Neural progenitor cell (in vitro differentiated cells): ENCODE measurements at regions not wholly inside any gene's neighbourhood (a gene's known extent, or its start where the extent isn't known, plus 50 kb on each side); places are given as distances from the start of the nearest gene placed in this dataset.

Experiments used
- DNase-seq: peaks from one replicate; pipeline ENCODE4 v3.0.0-alpha.2; 2016; ENCODE audit warnings: low spot score
- H2AFZ ChIP-seq: fragments of 200-600 bp; sonication (generic); replicated peaks from 2 replicates; pipeline ENCODE4 v1.6.1; 2016; ENCODE audit warnings: antibody characterized with exemption
- H3F3A ChIP-seq: fragments of 200-600 bp; sonication (generic); 2 replicates; pipeline ENCODE4 v1.6.1; 2016; ENCODE audit warnings: antibody characterized with exemption, low read depth
- H3K27ac ChIP-seq: fragments of 200-600 bp; sonication (generic); 2 replicates; pipeline ENCODE4 v1.5.1; 2016; ENCODE audit warnings: mild to moderate bottlenecking
- H3K27me3 ChIP-seq: fragments of 200-600 bp; sonication (generic); 2 replicates; pipeline ENCODE4 v1.6.1; 2016; ENCODE audit warnings: mild to moderate bottlenecking, moderate library complexity
- H3K36me3 ChIP-seq: fragments of 200-600 bp; sonication (generic); 2 replicates; pipeline ENCODE4 v1.5.1; 2016
- H3K4me1 ChIP-seq: fragments of 200-600 bp; sonication (generic); 2 replicates; pipeline ENCODE4 v1.6.1; 2016; ENCODE audit warnings: mixed run types
- H3K4me2 ChIP-seq: fragments of 200-600 bp; sonication (generic); 2 replicates; pipeline ENCODE4 v1.6.1; 2016
- H3K4me3 ChIP-seq: fragments of 200-600 bp; sonication (generic); 2 replicates; pipeline ENCODE4 v1.5.1; 2016
- H3K79me2 ChIP-seq: fragments of 200-600 bp; sonication (generic); 2 replicates; pipeline ENCODE4 v1.6.1; 2016; ENCODE audit warnings: low read depth
- H3K9ac ChIP-seq: fragments of 200-600 bp; sonication (generic); 2 replicates; pipeline ENCODE4 v1.6.1; 2016
- H3K9me3 ChIP-seq: fragments of 200-600 bp; sonication (generic); 2 replicates; pipeline ENCODE4 v1.5.1; 2016; ENCODE audit warnings: low read depth
- H4K20me1 ChIP-seq: fragments of 200-600 bp; sonication (generic); 2 replicates; pipeline ENCODE4 v1.6.1; 2016; ENCODE audit warnings: low read depth
- H3K27ac Mint-ChIP-seq: 3 replicates; pipeline ENCODE4 v1.8.0; 2021; ENCODE audit warnings: mixed read lengths
- H3K27me3 Mint-ChIP-seq: 2 replicates; pipeline ENCODE4 v1.8.0; 2022; ENCODE audit warnings: low read depth, mild to moderate bottlenecking, inconsistent platforms, moderate library complexity, mixed read lengths; ENCODE audit not compliant: insufficient read depth
- H3K36me3 Mint-ChIP-seq: 3 replicates; pipeline ENCODE4 v1.8.0; 2021; ENCODE audit warnings: mixed read lengths
- H3K4me1 Mint-ChIP-seq: 3 replicates; pipeline ENCODE4 v1.8.0; 2021; ENCODE audit warnings: mixed read lengths
- H3K4me3 Mint-ChIP-seq: 3 replicates; pipeline ENCODE4 v1.8.0; 2021; ENCODE audit warnings: mild to moderate bottlenecking, moderate library complexity, mixed read lengths
- H3K9me3 Mint-ChIP-seq: 3 replicates; pipeline ENCODE4 v1.8.0; 2020; ENCODE audit warnings: mixed read lengths
- EZH2 ChIP-seq: fragments of 200-600 bp; sonication (generic); IDR thresholded peaks from 2 replicates; pipeline ENCODE4 v1.6.1; 2017; ENCODE audit warnings: antibody characterized with exemption, mild to moderate bottlenecking, moderate library complexity
- EZH2phosphoT487 ChIP-seq: fragments of 200-600 bp; sonication (generic); IDR thresholded peaks from 2 replicates; pipeline ENCODE4 v1.6.1; 2017; ENCODE audit warnings: antibody characterized with exemption
- TF ChIP-seq, protein P1 (sequence below): fragments of 200-600 bp; sonication (generic); IDR thresholded peaks from 2 replicates; pipeline ENCODE4 v1.5.1; 2017; ENCODE audit warnings: antibody characterized with exemption, mild to moderate bottlenecking

DNA sequence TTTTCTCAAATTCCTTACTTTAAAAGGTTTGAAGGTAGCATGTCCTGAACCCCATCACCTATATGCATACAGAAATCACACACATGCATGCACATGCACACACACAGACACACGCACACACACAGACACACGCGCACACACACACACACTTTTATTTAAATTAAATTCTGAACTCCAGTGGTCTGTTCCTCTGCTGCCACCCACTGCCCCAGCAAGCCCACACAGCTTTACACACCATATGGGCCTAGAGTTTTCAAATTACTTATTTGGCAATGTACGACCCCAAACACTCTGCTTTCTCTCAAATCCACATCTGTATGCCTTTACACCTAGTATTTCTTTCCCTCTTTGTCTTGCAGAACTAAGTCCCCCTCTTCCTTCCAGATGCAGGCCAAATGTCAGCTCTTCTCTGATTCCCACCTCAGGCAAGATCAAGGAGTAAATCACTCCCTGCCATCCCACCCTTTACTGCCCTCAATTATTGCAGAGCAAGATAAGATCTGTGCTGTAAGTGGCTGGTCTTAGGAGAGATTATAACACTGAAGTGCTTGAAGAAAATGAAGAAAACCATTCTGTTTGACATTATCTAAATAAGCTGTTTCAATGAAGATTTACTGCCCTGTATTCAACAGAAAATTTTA lies 429.9 kb upstream of the CXADR start:
- H3K27me3 Mint-ChIP-seq = no peaks in the 10 kb centered on the region
- Histone ChIP-seq H3K4me1 (no peaks in the 10 kb centered on the region), H3K36me3 (no peaks in the 10 kb centered on the region), H2AFZ (no peak overlapping the region), H3K4me2 (no peak overlapping the region), H3K9ac (no peak overlapping the region), H3K4me3 (no peak overlapping the region), H4K20me1 (no peaks in the 10 kb centered on the region), H3K27me3 (no peaks in the 10 kb centered on the region), H3K79me2 (no peaks in the 10 kb centered on the region), H3K9me3 (no peaks in the 10 kb centered on the region), H3K27ac (no peak overlapping the region), H3F3A (no peaks in the 10 kb centered on the region)
- no peak overlapping the region for H3K4me3 Mint-ChIP-seq
- peaks cover 1% of the 10 kb centered on the region for H3K36me3 Mint-ChIP-seq
- no peak for DNase-seq
- H3K4me1 Mint-ChIP-seq = no peaks in the 10 kb centered on the region
- H3K9me3 Mint-ChIP-seq = peaks cover 2% of the 10 kb centered on the region
- H3K27ac Mint-ChIP-seq = no peak overlapping the region
- TF ChIP-seq, protein P1, sequence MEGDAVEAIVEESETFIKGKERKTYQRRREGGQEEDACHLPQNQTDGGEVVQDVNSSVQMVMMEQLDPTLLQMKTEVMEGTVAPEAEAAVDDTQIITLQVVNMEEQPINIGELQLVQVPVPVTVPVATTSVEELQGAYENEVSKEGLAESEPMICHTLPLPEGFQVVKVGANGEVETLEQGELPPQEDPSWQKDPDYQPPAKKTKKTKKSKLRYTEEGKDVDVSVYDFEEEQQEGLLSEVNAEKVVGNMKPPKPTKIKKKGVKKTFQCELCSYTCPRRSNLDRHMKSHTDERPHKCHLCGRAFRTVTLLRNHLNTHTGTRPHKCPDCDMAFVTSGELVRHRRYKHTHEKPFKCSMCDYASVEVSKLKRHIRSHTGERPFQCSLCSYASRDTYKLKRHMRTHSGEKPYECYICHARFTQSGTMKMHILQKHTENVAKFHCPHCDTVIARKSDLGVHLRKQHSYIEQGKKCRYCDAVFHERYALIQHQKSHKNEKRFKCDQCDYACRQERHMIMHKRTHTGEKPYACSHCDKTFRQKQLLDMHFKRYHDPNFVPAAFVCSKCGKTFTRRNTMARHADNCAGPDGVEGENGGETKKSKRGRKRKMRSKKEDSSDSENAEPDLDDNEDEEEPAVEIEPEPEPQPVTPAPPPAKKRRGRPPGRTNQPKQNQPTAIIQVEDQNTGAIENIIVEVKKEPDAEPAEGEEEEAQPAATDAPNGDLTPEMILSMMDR = no peak
- TF ChIP-seq EZH2phosphoT487 = no peak
- no peak for TF ChIP-seq EZH2

DNA sequence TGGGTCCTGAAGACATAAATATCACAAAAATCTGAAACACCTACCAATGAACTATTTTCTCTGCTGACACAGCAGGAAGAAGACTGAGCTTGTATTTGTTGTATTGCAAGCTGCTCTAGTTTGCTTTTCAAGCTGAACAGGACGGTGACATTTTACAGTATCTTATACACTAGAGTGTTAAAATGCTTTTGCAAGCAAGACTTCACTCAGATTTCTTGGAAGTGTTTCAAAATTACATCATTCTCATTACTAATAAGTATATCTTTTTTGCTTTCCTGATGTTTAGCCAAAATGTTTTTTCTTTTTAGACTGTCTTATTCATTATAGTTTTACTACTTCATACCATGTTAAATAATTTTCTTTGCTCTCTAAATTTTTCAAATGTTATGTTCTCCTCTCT lies 427.1 kb upstream of the CXADR start:
- Histone ChIP-seq H3K9ac (no peak overlapping the region), H3K4me2 (no peak overlapping the region), H3K9me3 (no peaks in the 10 kb centered on the region), H3K4me3 (no peak overlapping the region), H3K4me1 (no peaks in the 10 kb centered on the region), H4K20me1 (no peaks in the 10 kb centered on the region), H3K27me3 (no peaks in the 10 kb centered on the region), H2AFZ (no peak overlapping the region), H3K79me2 (no peaks in the 10 kb centered on the region), H3F3A (no peaks in the 10 kb centered on the region), H3K36me3 (no peaks in the 10 kb centered on the region), H3K27ac (no peak overlapping the region)
- Mint-ChIP-seq H3K27ac (no peak overlapping the region), H3K36me3 (peaks cover 1% of the 10 kb centered on the region), H3K4me1 (peaks cover 3% of the 10 kb centered on the region), H3K27me3 (no peaks in the 10 kb centered on the region), H3K4me3 (no peak overlapping the region), H3K9me3 (peaks cover 6% of the 10 kb centered on the region)
- TF ChIP-seq EZH2 (no peak), EZH2phosphoT487 (no peak)
- TF ChIP-seq, protein P1 = no peak
- DNase-seq = no peak

DNA sequence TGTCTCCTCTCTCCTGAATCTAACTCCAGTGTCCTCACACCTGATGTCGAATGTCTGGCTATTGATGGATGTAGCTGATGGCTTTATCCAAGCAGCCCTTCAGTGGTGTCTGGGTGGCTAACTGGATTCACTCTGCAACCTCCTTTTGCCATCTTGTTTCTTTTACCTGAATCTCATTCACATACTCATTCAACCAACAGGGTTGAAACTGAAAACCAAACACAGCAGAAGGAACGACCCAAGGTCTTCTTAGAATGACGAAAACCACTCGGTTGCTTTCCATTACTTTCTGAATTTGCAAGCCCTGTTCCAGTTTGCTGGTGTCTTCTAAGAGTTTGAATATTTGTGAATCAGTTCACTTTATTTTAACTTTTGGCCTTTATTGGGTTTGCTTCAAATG lies 424.3 kb upstream of the CXADR start:
- Histone ChIP-seq H2AFZ (no peak overlapping the region), H3K9me3 (no peaks in the 10 kb centered on the region), H3K4me2 (no peak overlapping the region), H3K27ac (no peak overlapping the region), H3K9ac (no peak overlapping the region), H3F3A (no peaks in the 10 kb centered on the region), H3K79me2 (no peaks in the 10 kb centered on the region), H3K36me3 (no peaks in the 10 kb centered on the region), H3K4me3 (no peak overlapping the region), H4K20me1 (no peaks in the 10 kb centered on the region), H3K4me1 (no peaks in the 10 kb centered on the region), H3K27me3 (no peaks in the 10 kb centered on the region)
- no peaks in the 10 kb centered on the region for H3K27me3 Mint-ChIP-seq
- no peak for DNase-seq
- H3K9me3 Mint-ChIP-seq = peaks cover 6% of the 10 kb centered on the region
- H3K4me1 Mint-ChIP-seq = peaks cover 3% of the 10 kb centered on the region
- H3K27ac Mint-ChIP-seq = no peak overlapping the region
- peaks cover 1% of the 10 kb centered on the region for H3K36me3 Mint-ChIP-seq
- no peak for TF ChIP-seq EZH2
- no peak overlapping the region for H3K4me3 Mint-ChIP-seq

DNA sequence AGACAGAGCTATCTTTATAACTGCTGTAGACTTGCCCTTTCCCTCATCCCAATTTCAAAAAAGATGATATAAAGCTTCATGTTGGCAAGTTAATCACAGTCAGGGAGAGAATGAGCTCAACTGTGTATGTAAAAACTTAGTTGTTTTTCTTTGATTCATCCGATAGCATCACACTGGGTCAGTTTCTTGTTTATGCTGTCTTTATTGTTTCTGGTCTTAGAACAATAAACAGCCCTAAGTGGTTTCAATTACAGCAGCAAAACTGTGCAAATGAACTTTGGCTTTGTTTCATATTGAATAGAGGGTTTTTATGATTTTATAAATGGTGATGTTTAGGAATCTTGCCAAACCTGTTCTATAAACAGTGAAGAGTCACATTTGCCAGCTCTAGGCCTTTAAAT lies 423.8 kb upstream of the CXADR start:
- H3K4me1 ChIP-seq = no peaks in the 10 kb centered on the region
- no peak overlapping the region for H3K4me3 ChIP-seq
- DNase-seq = no peak
- H3K79me2 ChIP-seq = no peaks in the 10 kb centered on the region
- no peak overlapping the region for H2AFZ ChIP-seq
- H3K36me3 ChIP-seq = no peaks in the 10 kb centered on the region
- Mint-ChIP-seq H3K4me1 (peaks cover 3% of the 10 kb centered on the region), H3K4me3 (no peak overlapping the region), H3K27me3 (no peaks in the 10 kb centered on the region), H3K9me3 (peaks cover 4% of the 10 kb centered on the region), H3K27ac (no peak overlapping the region), H3K36me3 (no peaks in the 10 kb centered on the region)
- no peaks in the 10 kb centered on the region for H4K20me1 ChIP-seq
- no peaks in the 10 kb centered on the region for H3F3A ChIP-seq
- no peaks in the 10 kb centered on the region for H3K27me3 ChIP-seq
- TF ChIP-seq EZH2phosphoT487 (no peak), EZH2 (no peak)
- TF ChIP-seq, protein P1 = no peak
- H3K9ac ChIP-seq = no peak overlapping the region
- no peaks in the 10 kb centered on the region for H3K9me3 ChIP-seq
- H3K4me2 ChIP-seq = no peak overlapping the region
- H3K27ac ChIP-seq = no peak overlapping the region
